BLaER1 (cell line): ENCODE measurements at regions not wholly inside any gene's neighbourhood (a gene's known extent, or its start where the extent isn't known, plus 50 kb on each side); places are given as distances from the start of the nearest gene placed in this dataset.

Source experiments
- H3K27ac ChIP-seq: shearing (Covaris generic); formaldehyde crosslinking; 2 replicates; pipeline ENCODE4 v1.8.1; 2022
- H3K27me3 ChIP-seq: shearing (Covaris generic); formaldehyde crosslinking; 2 replicates; pipeline ENCODE4 v1.8.1; 2022
- H3K36me3 ChIP-seq: shearing (Covaris generic); formaldehyde crosslinking; 2 replicates; pipeline ENCODE4 v1.8.1; 2022
- H3K4me1 ChIP-seq: shearing (Covaris generic); formaldehyde crosslinking; 2 replicates; pipeline ENCODE4 v1.8.1; 2022
- H3K4me2 ChIP-seq: shearing (Covaris generic); formaldehyde crosslinking; 2 replicates; pipeline ENCODE4 v1.8.1; 2022
- H3K4me3 ChIP-seq: shearing (Covaris generic); formaldehyde crosslinking; 2 replicates; pipeline ENCODE4 v1.8.1; 2022
- H3K9ac ChIP-seq: shearing (Covaris generic); formaldehyde crosslinking; 2 replicates; pipeline ENCODE4 v1.8.1; 2022
- H3K9me3 ChIP-seq: shearing (Covaris generic); formaldehyde crosslinking; 2 replicates; pipeline ENCODE4 v1.8.1; 2022
- H4K20me1 ChIP-seq: shearing (Covaris generic); formaldehyde crosslinking; 2 replicates; pipeline ENCODE4 v1.8.1; 2022
- Cebpa-rat ChIP-seq: shearing (Covaris generic); IDR thresholded peaks from 2 replicates; pipeline ENCODE4 v1.8.1; 2022

DNA sequence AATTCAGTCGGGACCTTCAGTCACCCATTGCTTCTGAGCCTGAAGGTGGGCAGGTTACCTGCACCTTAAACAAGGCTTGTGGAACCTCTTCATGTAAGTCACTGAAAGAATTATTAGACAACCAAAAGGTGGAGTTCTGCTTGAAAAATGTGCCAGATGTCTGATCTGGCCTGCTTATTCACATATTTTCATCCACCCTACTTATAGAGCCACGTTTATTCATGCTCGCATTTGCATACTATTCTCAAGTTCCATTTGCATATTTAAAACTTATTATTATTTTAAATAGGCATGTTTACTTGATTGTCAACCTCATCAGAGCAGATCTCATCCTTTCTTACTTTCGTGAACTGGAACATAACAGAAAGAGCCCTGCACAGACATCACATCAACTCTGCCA lies 140.0 kb upstream of the NABP1 start:
- no peak overlapping the region for H3K27ac ChIP-seq
- no peak overlapping the region for H3K4me2 ChIP-seq
- no peaks in the 10 kb centered on the region for H3K9me3 ChIP-seq
- no peaks in the 10 kb centered on the region for H3K36me3 ChIP-seq
- H3K9ac ChIP-seq: no peak overlapping the region
- no peaks in the 10 kb centered on the region for H3K27me3 ChIP-seq
- no peaks in the 10 kb centered on the region for H4K20me1 ChIP-seq
- H3K4me3 ChIP-seq: no peak overlapping the region
- no peak for TF ChIP-seq Cebpa-rat
- no peaks in the 10 kb centered on the region for H3K4me1 ChIP-seq

DNA sequence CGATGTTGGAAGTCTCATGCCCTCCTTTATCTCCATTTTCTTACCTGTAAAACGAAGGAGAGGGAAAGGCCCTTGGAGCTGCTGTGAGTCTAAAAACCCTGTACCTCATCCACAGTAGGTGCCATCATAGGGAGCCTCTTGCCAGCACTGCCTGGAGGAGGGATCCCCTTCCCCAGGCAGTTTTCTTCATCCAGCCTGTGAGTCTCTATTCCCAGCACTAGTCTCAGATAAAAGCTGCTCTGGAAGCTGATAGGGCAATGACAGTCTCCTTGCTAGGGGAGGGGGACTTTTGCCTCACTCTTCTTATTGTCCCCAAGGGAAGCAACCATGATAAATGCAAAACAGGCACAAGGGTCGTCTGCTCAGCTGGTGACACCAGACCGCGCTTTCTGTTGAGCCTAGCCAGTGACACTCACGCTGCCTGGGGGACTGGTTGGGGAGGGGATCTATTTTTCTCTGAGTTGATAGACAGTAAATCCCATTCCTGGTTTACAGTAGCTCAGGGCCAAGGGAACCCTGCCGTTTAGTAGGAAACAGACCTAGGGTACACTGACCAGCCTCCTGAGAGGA lies 139.5 kb upstream of the NABP1 start:
- Histone ChIP-seq H3K4me3 (no peak overlapping the region), H3K27ac (no peak overlapping the region), H3K27me3 (no peaks in the 10 kb centered on the region), H3K4me2 (no peak overlapping the region), H4K20me1 (no peaks in the 10 kb centered on the region), H3K4me1 (no peaks in the 10 kb centered on the region), H3K36me3 (no peaks in the 10 kb centered on the region), H3K9ac (no peak overlapping the region), H3K9me3 (no peaks in the 10 kb centered on the region)
- TF ChIP-seq Cebpa-rat: no peak

DNA sequence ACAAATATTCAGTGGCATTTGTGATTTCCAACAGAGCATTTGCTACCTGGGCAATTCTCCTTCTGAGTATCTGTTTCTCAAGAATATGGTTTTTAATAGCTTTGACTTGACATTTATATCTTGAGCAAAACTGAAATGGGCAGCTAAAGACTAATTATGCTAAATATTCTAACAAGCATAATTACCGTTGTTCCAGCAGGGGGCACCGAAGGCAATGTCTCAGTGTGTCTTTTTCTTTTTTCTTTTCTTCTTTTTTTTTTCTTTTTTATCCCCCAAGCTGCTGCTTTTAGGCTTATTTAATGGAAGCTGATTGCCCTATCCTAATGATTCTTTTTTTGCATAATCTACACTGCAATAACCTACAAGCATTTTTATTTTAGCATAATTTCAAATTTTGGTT lies 138.9 kb upstream of the NABP1 start:
- Histone ChIP-seq H3K4me3 (no peak overlapping the region), H3K4me1 (no peaks in the 10 kb centered on the region), H3K9me3 (no peaks in the 10 kb centered on the region), H3K27me3 (no peaks in the 10 kb centered on the region), H3K9ac (no peak overlapping the region), H4K20me1 (no peaks in the 10 kb centered on the region), H3K36me3 (no peaks in the 10 kb centered on the region), H3K27ac (no peak overlapping the region), H3K4me2 (no peak overlapping the region)
- TF ChIP-seq Cebpa-rat: no peak

DNA sequence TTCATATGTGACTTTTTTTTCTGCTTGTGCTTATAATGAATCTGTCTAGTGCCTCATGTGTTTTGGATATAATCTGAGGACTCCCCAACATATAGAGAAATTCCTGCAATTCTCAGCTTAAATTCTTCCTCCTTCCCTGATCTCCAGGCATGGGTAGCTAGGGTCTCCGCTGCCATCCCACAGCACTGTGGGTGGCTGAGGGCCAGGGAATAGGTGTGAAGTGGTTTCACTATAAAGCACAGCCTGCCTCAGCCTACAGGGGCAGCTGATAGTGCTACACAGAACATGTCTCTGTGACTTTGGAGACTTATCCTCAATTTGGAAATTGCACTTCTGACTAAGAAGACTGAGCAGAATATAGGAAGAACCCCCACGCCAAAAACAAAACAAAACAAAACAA lies 137.3 kb upstream of the NABP1 start:
- no peak overlapping the region for H3K4me2 ChIP-seq
- no peak for TF ChIP-seq Cebpa-rat
- H4K20me1 ChIP-seq: no peaks in the 10 kb centered on the region

DNA sequence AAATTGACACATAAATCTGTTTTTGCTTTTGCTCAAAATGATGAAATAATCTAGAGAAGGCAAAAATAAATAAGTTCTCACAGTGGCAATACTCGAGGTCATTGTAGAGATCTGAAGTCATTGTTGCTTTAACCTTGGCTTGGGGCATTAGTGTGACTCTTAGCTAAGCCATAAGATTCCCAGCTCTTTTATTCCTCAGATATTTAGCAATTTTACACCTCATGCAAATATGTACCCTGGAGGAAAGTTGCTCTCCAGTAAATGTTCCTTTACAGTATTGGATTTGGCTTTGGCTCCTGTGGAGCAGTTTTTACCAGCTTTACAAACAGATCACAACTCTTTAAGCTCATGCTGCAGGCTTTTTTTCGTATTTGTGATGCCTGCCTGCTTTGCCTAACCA lies 134.2 kb upstream of the NABP1 start:
- H3K9me3 ChIP-seq: no peaks in the 10 kb centered on the region
- H3K36me3 ChIP-seq: no peaks in the 10 kb centered on the region
- no peaks in the 10 kb centered on the region for H4K20me1 ChIP-seq
- H3K27ac ChIP-seq: no peak overlapping the region
- H3K4me1 ChIP-seq: no peaks in the 10 kb centered on the region
- TF ChIP-seq Cebpa-rat: no peak
- H3K27me3 ChIP-seq: no peaks in the 10 kb centered on the region
- H3K9ac ChIP-seq: no peak overlapping the region
- H3K4me3 ChIP-seq: no peak overlapping the region
- no peak overlapping the region for H3K4me2 ChIP-seq

More for the DNA sequence above, 137.3 kb upstream of the NABP1 start:
- Histone ChIP-seq H3K36me3 (no peaks in the 10 kb centered on the region), H3K27ac (no peak overlapping the region), H3K4me1 (no peaks in the 10 kb centered on the region), H3K9ac (no peak overlapping the region), H3K27me3 (no peaks in the 10 kb centered on the region), H3K4me3 (no peak overlapping the region), H3K9me3 (no peaks in the 10 kb centered on the region)

DNA sequence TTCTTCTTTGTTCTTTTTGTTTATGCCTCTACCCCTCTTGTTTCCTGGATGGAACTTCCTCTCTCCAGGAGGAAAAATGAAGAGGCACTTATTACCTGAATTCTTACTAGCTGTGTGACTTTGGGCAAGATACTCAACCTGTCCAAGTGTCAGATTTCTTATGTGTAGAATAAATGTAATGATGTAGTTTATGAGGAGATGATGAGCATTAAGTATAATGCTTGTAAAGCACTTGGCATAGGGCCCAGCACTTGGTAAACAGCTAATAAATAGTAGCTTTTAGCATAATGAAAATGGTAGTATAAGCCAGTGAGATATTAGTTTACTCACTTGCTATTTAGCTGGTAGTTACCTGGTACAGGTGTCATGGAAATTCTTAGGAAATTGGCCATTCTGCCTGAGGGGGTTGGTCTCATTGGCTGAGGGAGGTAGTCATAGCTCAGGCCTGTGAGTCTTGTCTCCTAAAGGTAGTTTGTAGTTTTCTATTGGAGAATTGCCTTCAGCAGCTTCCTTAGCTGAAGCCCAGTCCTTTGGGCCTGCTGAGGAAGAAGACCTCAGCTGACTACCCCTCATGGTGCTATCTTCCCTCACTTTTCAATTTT lies 133.4 kb upstream of the NABP1 start:
- TF ChIP-seq Cebpa-rat: no peak
- no peak overlapping the region for H3K4me3 ChIP-seq
- H3K9ac ChIP-seq: no peak overlapping the region
- H3K9me3 ChIP-seq: no peaks in the 10 kb centered on the region
- H3K36me3 ChIP-seq: no peaks in the 10 kb centered on the region
- no peak overlapping the region for H3K4me2 ChIP-seq
- no peaks in the 10 kb centered on the region for H3K27me3 ChIP-seq
- H3K4me1 ChIP-seq: no peaks in the 10 kb centered on the region
- no peaks in the 10 kb centered on the region for H4K20me1 ChIP-seq
- no peak overlapping the region for H3K27ac ChIP-seq

DNA sequence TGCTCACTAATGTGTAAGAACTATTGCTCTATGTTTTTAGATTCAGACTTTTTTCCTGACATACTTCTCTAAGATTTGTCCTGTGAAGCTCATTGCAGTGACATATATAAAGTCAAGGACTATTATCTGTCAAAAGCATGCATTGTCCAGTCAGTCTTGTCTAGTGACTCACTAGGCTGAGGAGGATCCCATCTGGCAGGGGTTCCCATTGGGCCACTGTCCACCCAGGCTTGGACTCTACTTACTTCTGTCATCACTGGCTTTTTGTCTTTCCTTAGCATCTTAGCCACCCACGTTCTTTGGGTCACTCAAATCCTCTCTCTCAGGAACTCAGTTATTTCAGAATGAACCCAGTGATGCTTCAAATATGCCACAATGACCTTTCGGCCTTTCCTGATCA lies 132.6 kb upstream of the NABP1 start:
- no peak overlapping the region for H3K4me2 ChIP-seq
- H3K4me1 ChIP-seq: no peaks in the 10 kb centered on the region
- TF ChIP-seq Cebpa-rat: no peak

DNA sequence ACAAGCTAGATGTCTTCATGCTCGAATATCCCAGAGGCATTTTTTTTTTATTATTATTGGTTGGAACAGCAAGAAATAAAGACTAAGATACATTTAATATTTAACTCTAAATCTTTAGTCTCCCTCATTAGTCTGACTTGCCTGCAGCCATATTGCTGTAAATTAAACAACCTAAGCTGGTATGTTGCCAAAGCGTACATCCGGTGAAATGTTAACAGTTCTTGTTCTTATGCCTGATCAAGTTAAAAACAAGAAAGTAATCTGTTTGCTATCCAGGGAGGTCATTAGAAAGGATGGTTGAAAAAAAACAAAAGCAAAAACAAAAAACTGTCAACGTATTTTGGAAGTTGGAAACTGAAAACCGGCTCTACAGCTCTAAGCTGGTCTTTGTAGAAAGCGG lies 125.9 kb upstream of the NABP1 start:
- no peak overlapping the region for H3K4me3 ChIP-seq
- H3K9ac ChIP-seq: no peak overlapping the region
- no peaks in the 10 kb centered on the region for H3K36me3 ChIP-seq
- H3K4me1 ChIP-seq: peaks cover 7% of the 10 kb centered on the region; the same call in 1 of the 2 replicates
- no peak overlapping the region for H3K4me2 ChIP-seq
- H3K9me3 ChIP-seq: no peaks in the 10 kb centered on the region
- TF ChIP-seq Cebpa-rat: no peak
- no peaks in the 10 kb centered on the region for H4K20me1 ChIP-seq
- no peak overlapping the region for H3K27ac ChIP-seq
- no peaks in the 10 kb centered on the region for H3K27me3 ChIP-seq

More for the DNA sequence above, 132.6 kb upstream of the NABP1 start:
- Histone ChIP-seq H3K27me3 (no peaks in the 10 kb centered on the region), H3K27ac (no peak overlapping the region), H3K9ac (no peak overlapping the region), H3K36me3 (no peaks in the 10 kb centered on the region), H3K9me3 (no peaks in the 10 kb centered on the region), H4K20me1 (no peaks in the 10 kb centered on the region), H3K4me3 (no peak overlapping the region)

DNA sequence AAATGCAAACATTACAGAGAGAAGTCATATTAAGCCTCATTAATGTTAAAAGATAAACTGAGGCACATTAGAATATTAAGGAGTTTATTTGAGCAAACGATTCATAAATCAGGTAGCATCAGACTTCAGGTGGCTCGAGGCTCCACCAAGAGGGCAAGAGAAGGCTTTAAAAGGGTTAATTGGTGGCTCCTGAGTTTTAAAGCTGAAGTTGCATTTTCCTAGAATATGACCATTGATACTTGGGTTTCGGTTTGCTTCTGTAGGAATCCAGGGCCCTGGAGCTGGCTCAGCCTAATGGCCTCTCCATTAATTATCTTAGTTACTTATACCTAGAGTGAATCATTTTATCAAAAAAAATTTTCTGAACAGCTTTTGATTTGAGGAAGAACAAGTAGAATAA lies 123.7 kb upstream of the NABP1 start:
- H3K36me3 ChIP-seq: no peaks in the 10 kb centered on the region
- H3K4me1 ChIP-seq: peaks cover 7% of the 10 kb centered on the region; the same call in 1 of the 2 replicates
- H3K27ac ChIP-seq: no peak overlapping the region
- no peaks in the 10 kb centered on the region for H4K20me1 ChIP-seq
- no peak overlapping the region for H3K4me2 ChIP-seq
- H3K9ac ChIP-seq: no peak overlapping the region
- no peaks in the 10 kb centered on the region for H3K27me3 ChIP-seq
- H3K9me3 ChIP-seq: no peaks in the 10 kb centered on the region
- TF ChIP-seq Cebpa-rat: no peak
- H3K4me3 ChIP-seq: no peak overlapping the region

DNA sequence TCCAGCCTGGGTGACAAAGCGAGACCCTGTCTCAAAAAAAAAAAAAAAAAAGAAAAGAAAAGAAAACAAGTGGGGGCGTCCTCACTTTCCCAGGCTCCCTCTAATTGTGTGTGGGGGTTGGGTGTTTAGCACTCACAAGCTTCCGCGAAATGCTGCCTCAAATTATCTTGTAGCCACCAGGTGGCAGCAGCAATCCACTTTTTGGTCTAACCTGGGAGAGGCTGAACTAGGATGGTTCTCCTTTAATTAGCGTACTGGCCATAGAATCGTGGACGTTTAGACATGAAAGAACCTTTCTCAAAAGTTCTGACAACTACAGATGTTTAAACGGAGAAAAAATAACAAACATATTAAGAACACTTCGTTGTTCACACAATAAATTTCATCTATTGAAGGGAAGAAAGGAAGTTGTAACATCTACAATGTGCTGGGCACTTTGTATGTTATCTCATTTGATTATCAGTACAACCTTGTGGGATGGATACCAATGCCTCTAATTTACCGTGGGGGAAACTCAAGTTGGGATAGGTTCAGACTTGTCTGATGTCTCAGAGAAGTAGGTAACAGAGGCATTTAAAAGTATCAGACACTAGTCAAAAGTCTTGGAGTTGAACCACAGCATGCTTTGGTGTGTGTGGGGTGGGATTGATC lies 122.7 kb upstream of the NABP1 start:
- no peaks in the 10 kb centered on the region for H4K20me1 ChIP-seq
- H3K36me3 ChIP-seq: no peaks in the 10 kb centered on the region
- no peaks in the 10 kb centered on the region for H3K9me3 ChIP-seq
- H3K27ac ChIP-seq: no peak overlapping the region
- peaks cover 7% of the 10 kb centered on the region; the same call in 1 of the 2 replicates for H3K4me1 ChIP-seq
- TF ChIP-seq Cebpa-rat: no peak
- no peaks in the 10 kb centered on the region for H3K27me3 ChIP-seq
- no peak overlapping the region for H3K9ac ChIP-seq
- H3K4me2 ChIP-seq: no peak overlapping the region
- no peak overlapping the region for H3K4me3 ChIP-seq
